DND-41 (cell line): ENCODE measurements at regions not wholly inside any gene's neighbourhood (a gene's known extent, or its start where the extent isn't known, plus 50 kb on each side); places are given as distances from the start of the nearest gene placed in this dataset.
"Not testable (repeated sequence)": the region's sequence is repeated elsewhere in the genome, so short reads cannot be mapped to it uniquely, and the experiment has no call there.

Experiments
- ATAC-seq: fragments of 200-7000 bp; cut with Tn5 transposase; 3 replicates; pipeline ENCODE4 v1.9.1; 2021; ENCODE audit warnings: low read depth; ENCODE audit not compliant: insufficient read depth
- DNase-seq: peaks from one replicate; pipeline ENCODE4 v3.0.0-alpha.2; 2020
- H2AFZ ChIP-seq: 2 replicates; pipeline ENCODE4 v1.6.0; 2012; ENCODE audit warnings: low read depth, low read length
- H3K27ac ChIP-seq: 2 replicates; pipeline ENCODE4 v1.5.1; 2012; ENCODE audit warnings: low read length, inconsistent platforms
- H3K27me3 ChIP-seq: fragments of 200-600 bp; sonication (generic); 2 replicates; pipeline ENCODE4 v1.6.0; 2012; ENCODE audit warnings: low read length, mild to moderate bottlenecking, inconsistent platforms; ENCODE audit not compliant: insufficient read depth, poor library complexity
- H3K36me3 ChIP-seq: 2 replicates; pipeline ENCODE4 v1.5.1; 2012; ENCODE audit warnings: low read length, inconsistent platforms; ENCODE audit not compliant: insufficient read depth
- H3K4me1 ChIP-seq: 2 replicates; pipeline ENCODE4 v1.5.1; 2012; ENCODE audit warnings: mild to moderate bottlenecking, low read length; ENCODE audit not compliant: insufficient read depth
- H3K4me2 ChIP-seq: 2 replicates; pipeline ENCODE4 v1.6.0; 2012; ENCODE audit warnings: mild to moderate bottlenecking, moderate library complexity, low read length, inconsistent platforms; ENCODE audit not compliant: insufficient read depth
- H3K4me3 ChIP-seq, 2 experiments: fragments of 200-600 bp in 1 of 2; shearing (Covaris generic) in 1 of 2; 2 replicates each; pipeline ENCODE4 v1.5.1; 2012 to 2016; ENCODE audit warnings: inconsistent platforms in 2 of 2, low read length in 2 of 2, mild to moderate bottlenecking in 2 of 2, low read depth in 1 of 2, moderate library complexity in 1 of 2
- H3K79me2 ChIP-seq: 2 replicates; pipeline ENCODE4 v1.6.0; 2012; ENCODE audit warnings: low read length, inconsistent platforms; ENCODE audit not compliant: insufficient read depth
- H3K9ac ChIP-seq: 2 replicates; pipeline ENCODE4 v1.6.0; 2012; ENCODE audit warnings: low read depth, mild to moderate bottlenecking, inconsistent platforms, low read length, moderate library complexity
- H3K9me3 ChIP-seq: 2 replicates; pipeline ENCODE4 v1.5.1; 2012; ENCODE audit warnings: low read length, moderate library complexity, mild to moderate bottlenecking, inconsistent platforms; ENCODE audit not compliant: insufficient read depth, severe bottlenecking
- H4K20me1 ChIP-seq: 2 replicates; pipeline ENCODE4 v1.6.0; 2012; ENCODE audit warnings: low read length; ENCODE audit not compliant: insufficient read depth
- EZH2 ChIP-seq: IDR thresholded peaks from 3 replicates; pipeline ENCODE4 v1.6.1; 2012; ENCODE audit warnings: borderline replicate concordance, low read depth, mild to moderate bottlenecking, moderate library complexity, low read length, inconsistent platforms; ENCODE audit not compliant: severe bottlenecking
- TF ChIP-seq, protein P1 (sequence below): IDR thresholded peaks from 2 replicates; pipeline ENCODE4 v1.5.1; 2012; ENCODE audit warnings: borderline replicate concordance, low read length, moderate library complexity, mild to moderate bottlenecking; ENCODE audit not compliant: poor library complexity, severe bottlenecking; ENCODE audit errors: extremely low read depth

DNA sequence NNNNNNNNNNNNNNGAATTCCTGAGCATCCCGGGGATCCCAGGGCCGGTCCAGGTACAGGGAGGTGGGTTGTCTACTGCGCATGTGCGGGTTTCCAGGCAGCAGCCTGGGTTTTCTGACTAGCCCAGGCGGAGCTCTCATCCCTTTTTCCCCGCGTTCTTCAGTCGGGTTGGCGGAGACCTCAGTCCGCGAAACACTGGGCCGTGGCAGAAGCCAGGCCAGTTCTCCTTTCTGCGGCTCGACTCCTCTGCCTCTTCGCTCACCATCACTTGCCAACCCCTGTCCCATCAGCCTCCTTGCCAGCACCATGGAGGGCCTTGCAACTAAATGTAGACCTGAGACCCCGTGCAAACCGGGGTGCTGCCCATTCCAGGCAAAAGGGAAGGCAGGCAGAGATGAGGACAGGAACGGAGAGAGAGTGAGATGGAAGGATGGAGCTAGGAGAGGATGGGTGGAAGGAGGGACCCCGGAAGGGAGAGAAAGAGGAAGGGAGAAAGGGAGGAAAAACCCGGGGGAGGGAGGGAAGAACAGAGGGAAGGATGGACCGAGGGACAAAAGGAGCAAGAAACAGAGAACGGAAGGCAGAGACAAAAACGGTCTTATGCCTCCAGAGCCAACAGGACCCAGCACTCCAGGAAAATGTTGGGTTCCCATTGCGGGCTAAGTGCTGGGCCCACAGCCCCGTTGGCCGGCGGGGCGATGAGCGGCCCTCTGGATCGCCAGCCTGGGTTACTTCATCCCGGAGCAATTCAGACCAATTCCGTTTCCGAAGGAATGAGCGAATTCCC, 445.4 kb upstream of the DEFB115 start:
- H3K36me3 ChIP-seq, result no peaks in the 10 kb centered on the region
- no peak overlapping the region for H2AFZ ChIP-seq
- no peak for DNase-seq
- H3K4me3 ChIP-seq, result no peak overlapping the region
- H3K79me2 ChIP-seq, result no peaks in the 10 kb centered on the region
- no peak overlapping the region for H3K27ac ChIP-seq
- H3K4me1 ChIP-seq, result no peaks in the 10 kb centered on the region
- TF ChIP-seq, protein P1, sequence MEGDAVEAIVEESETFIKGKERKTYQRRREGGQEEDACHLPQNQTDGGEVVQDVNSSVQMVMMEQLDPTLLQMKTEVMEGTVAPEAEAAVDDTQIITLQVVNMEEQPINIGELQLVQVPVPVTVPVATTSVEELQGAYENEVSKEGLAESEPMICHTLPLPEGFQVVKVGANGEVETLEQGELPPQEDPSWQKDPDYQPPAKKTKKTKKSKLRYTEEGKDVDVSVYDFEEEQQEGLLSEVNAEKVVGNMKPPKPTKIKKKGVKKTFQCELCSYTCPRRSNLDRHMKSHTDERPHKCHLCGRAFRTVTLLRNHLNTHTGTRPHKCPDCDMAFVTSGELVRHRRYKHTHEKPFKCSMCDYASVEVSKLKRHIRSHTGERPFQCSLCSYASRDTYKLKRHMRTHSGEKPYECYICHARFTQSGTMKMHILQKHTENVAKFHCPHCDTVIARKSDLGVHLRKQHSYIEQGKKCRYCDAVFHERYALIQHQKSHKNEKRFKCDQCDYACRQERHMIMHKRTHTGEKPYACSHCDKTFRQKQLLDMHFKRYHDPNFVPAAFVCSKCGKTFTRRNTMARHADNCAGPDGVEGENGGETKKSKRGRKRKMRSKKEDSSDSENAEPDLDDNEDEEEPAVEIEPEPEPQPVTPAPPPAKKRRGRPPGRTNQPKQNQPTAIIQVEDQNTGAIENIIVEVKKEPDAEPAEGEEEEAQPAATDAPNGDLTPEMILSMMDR, result no peak
- no peak for TF ChIP-seq EZH2
- no peak for ATAC-seq
- H3K9ac ChIP-seq, result no peak overlapping the region
- no peak overlapping the region for H3K4me2 ChIP-seq
- H3K9me3 ChIP-seq, result peaks cover 28% of the 10 kb centered on the region
- H3K27me3 ChIP-seq, result no peaks in the 10 kb centered on the region
- H4K20me1 ChIP-seq, result no peaks in the 10 kb centered on the region

DNA sequence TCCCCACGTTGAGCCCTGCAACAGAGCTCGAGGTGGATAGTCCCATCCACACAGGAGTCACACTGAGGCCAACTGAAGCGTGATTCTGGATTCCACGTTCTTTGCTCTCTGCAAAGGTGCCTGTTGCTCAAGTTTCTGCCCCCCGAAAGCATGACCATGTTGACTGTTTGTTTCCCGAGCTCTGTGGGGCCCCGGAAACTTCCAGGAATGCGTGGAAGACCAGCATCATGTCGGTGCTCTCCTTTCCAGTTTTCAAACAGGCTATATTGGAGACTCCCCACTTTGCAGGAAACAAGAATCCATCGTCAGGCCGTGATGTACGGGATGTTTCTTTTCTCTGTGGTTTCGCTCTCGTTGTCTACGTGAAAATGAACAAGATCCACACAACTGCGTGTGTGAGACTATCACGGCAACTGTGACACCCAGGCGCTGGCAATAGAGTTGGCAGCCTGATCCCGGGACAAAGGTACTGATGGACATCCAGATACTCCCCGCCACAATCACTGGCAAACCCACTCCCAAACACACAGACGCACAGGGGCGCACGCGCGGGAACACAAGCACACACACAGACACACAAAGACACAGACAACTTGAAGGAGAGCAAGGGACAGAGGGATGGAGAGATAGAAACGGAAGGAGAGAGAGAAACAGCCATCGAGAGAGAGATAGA, 444.6 kb upstream of the DEFB115 start:
- Histone ChIP-seq H3K4me3 (no peak overlapping the region), H3K27me3 (no peaks in the 10 kb centered on the region), H3K27ac (no peak overlapping the region), H3K79me2 (no peaks in the 10 kb centered on the region), H3K9me3 (peaks cover 28% of the 10 kb centered on the region), H2AFZ (no peak overlapping the region), H4K20me1 (no peaks in the 10 kb centered on the region), H3K9ac (no peak overlapping the region), H3K4me2 (no peak overlapping the region), H3K4me1 (no peaks in the 10 kb centered on the region), H3K36me3 (no peaks in the 10 kb centered on the region)
- no peak for DNase-seq
- no peak for ATAC-seq
- TF ChIP-seq, protein P1, result no peak
- TF ChIP-seq EZH2, result no peak

DNA sequence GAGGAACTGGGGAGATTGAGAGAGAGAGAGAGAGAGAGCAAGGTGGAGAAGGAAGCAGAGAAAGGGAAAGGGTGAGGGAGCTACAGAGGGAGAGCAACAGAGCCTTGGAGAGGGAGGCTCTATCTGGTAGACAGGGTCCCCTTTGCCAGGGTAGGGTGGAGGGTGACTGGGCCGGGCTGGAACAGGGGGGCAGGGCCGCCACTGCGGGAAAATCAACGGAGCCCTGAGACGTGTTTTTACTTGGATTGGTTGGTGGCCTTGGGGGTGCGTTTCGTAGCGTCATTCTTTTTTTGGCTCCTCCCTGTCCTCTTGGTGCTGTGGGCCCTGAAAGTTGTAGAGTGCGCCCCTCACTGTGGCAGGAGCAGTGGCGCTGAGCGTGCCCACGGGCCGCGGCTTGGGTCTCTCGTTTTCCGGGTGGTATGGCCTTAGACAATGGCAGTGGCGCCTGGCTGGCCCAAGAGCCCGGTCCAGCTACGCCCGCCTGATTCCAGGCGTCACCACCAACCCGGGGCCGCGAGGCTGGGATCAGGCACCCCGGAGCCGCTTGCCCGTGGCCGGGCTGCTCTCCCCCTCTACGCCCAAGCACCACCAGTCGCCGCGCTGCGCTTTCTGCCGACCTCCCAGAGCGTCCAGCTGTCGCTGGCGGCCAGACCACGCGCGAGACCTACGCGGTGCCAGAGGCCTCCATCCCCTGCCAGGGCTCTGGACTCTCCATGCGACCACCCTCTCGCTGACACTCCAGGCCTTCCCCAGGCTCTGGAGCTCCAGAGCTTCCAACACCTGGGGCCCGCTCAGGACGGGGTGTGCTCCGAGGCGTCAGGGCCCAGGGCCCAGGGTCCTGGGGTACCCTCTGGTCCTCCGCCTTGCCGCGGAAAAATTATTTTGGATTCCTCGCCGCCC, 443.8 kb upstream of the DEFB115 start:
- peaks cover 28% of the 10 kb centered on the region for H3K9me3 ChIP-seq
- H3K79me2 ChIP-seq, H3K4me2 ChIP-seq, H3K4me3 ChIP-seq, DNase-seq, H2AFZ ChIP-seq, H3K27ac ChIP-seq, H3K36me3 ChIP-seq, H4K20me1 ChIP-seq, H3K27me3 ChIP-seq, H3K9ac ChIP-seq, ATAC-seq, H3K4me1 ChIP-seq: not testable (repeated sequence)

DNA sequence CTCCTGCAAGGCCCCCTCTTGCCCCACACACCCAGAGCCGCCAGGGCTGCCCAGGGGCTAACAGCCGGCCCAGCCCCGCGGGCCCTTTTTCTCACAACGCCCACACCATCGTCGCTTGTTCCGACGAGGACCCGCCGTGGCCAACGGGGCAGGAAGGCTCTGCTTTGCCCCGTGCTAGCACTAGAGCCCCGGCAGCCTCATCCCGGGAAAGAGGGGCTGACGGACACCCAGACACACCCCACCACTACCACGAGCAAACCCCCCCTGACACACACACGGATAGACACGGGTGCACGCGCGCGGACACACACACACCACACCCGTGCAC, 443.2 kb upstream of the DEFB115 start:
- peaks cover 28% of the 10 kb centered on the region for H3K9me3 ChIP-seq
- not testable (repeated sequence) for H3K27me3 ChIP-seq, H3K27ac ChIP-seq, H3K4me2 ChIP-seq, DNase-seq, H3K79me2 ChIP-seq, H3K4me1 ChIP-seq, H2AFZ ChIP-seq, H3K36me3 ChIP-seq, H3K4me3 ChIP-seq, H4K20me1 ChIP-seq, H3K9ac ChIP-seq, ATAC-seq

DNA sequence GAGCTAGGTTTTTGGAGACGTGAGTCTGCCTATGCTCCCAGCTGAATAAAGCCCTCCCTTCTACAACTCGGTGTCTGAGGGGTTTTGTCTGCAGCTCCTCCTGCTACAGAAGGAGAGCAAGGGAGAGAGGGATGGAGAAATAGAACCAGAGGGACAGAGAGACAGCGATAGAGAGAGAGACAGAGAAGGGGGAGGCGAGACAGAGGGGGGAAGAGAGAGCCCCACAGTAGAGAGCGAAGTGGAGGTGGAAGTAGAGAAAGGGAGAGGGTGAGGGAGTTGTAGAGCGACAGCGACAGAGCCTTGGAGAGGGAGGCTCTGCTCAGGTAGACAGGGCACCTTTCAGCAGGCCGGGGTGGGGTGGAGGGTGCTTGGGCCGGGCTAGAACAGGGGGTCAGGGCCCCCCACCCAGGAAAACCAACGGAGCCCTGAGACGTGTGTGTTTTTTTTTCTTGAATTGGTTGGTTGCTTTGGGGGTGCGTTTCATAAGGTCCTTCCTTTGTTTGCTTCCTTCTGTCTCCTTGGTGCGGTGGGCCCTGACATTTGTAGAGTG, 442.4 kb upstream of the DEFB115 start:
- H3K79me2 ChIP-seq, H2AFZ ChIP-seq, H3K4me3 ChIP-seq, H3K27ac ChIP-seq, H3K27me3 ChIP-seq, ATAC-seq, DNase-seq, H3K9ac ChIP-seq, H3K4me2 ChIP-seq, H3K36me3 ChIP-seq, H4K20me1 ChIP-seq, H3K4me1 ChIP-seq: not testable (repeated sequence)
- peaks cover 28% of the 10 kb centered on the region for H3K9me3 ChIP-seq
